ENCODE measurements at regions not wholly inside any gene's neighbourhood (a gene's known extent, or its start where the extent isn't known, plus 50 kb on each side); places are given as distances from the start of the nearest gene placed in this dataset.
"Not testable (repeated sequence)": the region's sequence is repeated elsewhere in the genome, so short reads cannot be mapped to it uniquely, and the experiment has no call there.

DNA sequence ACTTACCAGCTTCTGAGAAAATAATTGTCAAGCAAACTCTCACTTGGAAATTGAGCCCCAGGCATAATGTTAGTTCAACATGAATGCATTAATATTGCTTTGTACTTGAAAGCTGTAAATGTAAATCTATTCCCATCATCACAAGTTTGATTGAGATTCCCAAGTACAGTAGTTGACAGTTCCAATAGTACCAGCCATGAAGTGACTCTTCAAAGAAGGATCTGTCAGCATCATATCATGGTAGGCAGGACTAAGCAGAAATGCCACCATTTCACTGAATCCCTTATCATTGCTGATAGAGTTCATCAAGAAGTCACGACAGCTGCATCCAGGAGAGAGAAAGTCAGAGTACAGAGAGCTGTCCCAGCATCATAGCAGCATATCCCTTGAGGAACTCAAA lies 348.7 kb downstream of the OMA1 start:
- no peaks in the 10 kb centered on the region for H3K9me3 Mint-ChIP-seq
- no peak overlapping the region for H3K4me3 Mint-ChIP-seq
- no peak overlapping the region for H3K27ac Mint-ChIP-seq
- H3K36me3 Mint-ChIP-seq, result no peaks in the 10 kb centered on the region
- peaks cover 9% of the 10 kb centered on the region for H3K4me1 Mint-ChIP-seq (ENCODE audit: unreplicated experiment)
- TF ChIP-seq, protein P1, sequence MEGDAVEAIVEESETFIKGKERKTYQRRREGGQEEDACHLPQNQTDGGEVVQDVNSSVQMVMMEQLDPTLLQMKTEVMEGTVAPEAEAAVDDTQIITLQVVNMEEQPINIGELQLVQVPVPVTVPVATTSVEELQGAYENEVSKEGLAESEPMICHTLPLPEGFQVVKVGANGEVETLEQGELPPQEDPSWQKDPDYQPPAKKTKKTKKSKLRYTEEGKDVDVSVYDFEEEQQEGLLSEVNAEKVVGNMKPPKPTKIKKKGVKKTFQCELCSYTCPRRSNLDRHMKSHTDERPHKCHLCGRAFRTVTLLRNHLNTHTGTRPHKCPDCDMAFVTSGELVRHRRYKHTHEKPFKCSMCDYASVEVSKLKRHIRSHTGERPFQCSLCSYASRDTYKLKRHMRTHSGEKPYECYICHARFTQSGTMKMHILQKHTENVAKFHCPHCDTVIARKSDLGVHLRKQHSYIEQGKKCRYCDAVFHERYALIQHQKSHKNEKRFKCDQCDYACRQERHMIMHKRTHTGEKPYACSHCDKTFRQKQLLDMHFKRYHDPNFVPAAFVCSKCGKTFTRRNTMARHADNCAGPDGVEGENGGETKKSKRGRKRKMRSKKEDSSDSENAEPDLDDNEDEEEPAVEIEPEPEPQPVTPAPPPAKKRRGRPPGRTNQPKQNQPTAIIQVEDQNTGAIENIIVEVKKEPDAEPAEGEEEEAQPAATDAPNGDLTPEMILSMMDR (conservative IDR thresholded peaks at IDR 0.05), result no peak
- no peaks in the 10 kb centered on the region for H3K27me3 Mint-ChIP-seq
- no peak for DNase-seq (ENCODE audit: extremely low spot score, unreplicated experiment)

DNA sequence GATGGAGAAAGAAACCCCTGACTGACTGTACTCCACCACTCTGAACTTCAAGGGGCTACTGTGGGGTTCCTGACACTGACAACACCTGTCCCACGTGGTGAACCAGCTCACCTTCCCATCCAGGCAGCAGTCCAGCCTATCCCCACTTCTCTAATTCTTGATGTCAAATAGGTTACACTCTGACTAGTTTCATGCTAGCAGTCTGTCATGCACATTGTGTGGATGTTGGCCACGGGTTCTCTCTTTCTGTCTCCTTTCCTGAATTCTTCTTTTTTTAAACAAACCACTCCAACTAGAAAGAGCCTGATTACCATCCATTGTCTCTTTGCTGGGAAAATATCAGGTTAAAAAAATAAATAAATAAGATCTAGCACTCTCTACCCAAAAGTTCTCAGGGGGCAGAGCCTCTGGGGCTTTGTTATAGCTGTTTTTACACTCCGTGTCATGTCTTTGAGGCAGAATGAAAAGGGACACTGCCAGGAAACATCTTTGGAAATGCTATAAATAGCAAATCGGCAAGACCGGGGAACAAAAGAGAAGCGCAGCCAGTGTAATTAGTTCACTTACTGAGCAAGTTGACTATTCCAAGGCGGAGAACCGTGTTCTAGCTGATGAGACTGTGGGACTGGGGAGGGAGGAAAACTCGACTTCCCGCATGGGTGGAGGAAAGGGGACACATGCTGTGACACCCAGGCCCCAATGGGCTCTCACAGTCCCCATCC lies 356.1 kb downstream of the OMA1 start:
- H3K27ac Mint-ChIP-seq, result no peak overlapping the region
- H3K4me1 Mint-ChIP-seq (ENCODE audit: unreplicated experiment), result no peaks in the 10 kb centered on the region
- H3K27me3 Mint-ChIP-seq, result no peaks in the 10 kb centered on the region

DNA sequence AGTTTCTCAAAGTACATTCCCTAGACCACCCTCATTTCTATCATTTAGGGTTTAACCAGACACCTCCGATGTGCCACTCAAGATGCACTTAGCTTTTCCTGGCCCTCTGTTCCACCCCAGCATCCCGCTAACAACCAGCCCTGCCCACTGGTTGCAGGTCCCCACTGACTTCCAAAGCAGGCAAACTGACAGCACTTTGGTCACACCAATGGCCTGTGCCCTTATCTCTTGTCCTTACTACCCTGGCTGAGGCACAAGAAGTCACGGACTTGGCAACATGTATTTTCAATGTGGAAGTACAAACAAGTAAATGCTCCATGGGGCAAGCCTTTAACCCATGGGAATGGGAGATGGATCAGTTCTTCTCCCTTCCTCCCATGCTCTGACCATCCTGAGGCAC lies 357.1 kb downstream of the OMA1 start:
- no peaks in the 10 kb centered on the region for H3K36me3 Mint-ChIP-seq
- no peaks in the 10 kb centered on the region for H3K4me1 Mint-ChIP-seq (ENCODE audit: unreplicated experiment)
- no peaks in the 10 kb centered on the region for H3K9me3 Mint-ChIP-seq
- TF ChIP-seq, protein P1 (conservative IDR thresholded peaks at IDR 0.05), result no peak
- no peak overlapping the region for H3K27ac Mint-ChIP-seq
- no peak overlapping the region for H3K4me3 Mint-ChIP-seq
- H3K27me3 Mint-ChIP-seq, result no peaks in the 10 kb centered on the region
- no peak for DNase-seq (ENCODE audit: extremely low spot score, unreplicated experiment)

More for the DNA sequence above, 356.1 kb downstream of the OMA1 start:
- TF ChIP-seq, protein P1 (conservative IDR thresholded peaks at IDR 0.05), result no peak
- Mint-ChIP-seq H3K4me3 (no peak overlapping the region), H3K9me3 (no peaks in the 10 kb centered on the region), H3K36me3 (no peaks in the 10 kb centered on the region)
- no peak for DNase-seq (ENCODE audit: extremely low spot score, unreplicated experiment)

DNA sequence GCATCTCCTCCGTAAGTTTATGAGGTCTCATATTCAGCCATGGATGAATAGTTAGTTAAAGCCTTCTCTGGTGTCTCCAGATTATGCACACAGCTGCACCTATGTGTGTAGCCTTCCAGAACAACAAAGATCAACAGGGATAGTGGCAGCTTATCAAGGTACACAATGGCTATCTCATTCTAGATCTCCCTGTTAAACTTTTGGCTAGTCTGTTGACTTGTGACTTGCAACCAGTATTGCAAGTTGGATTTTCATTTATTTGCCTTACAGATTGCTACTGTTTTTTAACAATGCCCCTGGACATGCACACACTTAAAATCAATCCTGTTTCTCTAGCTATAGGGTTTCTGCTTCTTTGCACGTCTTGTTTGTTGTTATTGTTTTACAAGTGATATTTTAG lies 363.2 kb downstream of the OMA1 start:
- Mint-ChIP-seq H3K36me3 (no peaks in the 10 kb centered on the region), H3K27me3 (no peaks in the 10 kb centered on the region), H3K4me3 (no peak overlapping the region)

DNA sequence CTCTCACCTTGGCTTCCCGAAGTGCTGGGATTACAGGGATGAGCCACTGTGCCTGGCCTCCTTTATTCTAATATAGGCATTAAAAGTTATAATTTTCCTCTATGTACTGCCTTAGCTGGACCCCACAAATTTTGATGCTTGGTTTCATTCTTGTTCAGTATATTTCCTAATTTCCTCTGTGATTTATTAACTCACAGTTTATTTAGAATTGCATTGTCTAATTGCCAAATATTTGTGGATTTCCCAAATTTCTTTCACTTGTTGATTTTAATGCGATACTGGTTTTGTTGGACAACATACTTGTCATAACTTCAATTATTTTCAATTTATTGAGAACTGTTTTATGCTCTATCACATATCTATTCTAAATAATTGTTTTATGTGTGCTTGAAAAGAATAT lies 366.0 kb downstream of the OMA1 start:
- H3K4me1 Mint-ChIP-seq (ENCODE audit: unreplicated experiment), result no peaks in the 10 kb centered on the region
- H3K4me3 Mint-ChIP-seq, result no peak overlapping the region
- H3K9me3 Mint-ChIP-seq, result no peaks in the 10 kb centered on the region
- no peaks in the 10 kb centered on the region for H3K27me3 Mint-ChIP-seq
- no peaks in the 10 kb centered on the region for H3K36me3 Mint-ChIP-seq
- no peak overlapping the region for H3K27ac Mint-ChIP-seq
- DNase-seq (ENCODE audit: extremely low spot score, unreplicated experiment), result no peak
- TF ChIP-seq, protein P1 (conservative IDR thresholded peaks at IDR 0.05), result no peak

More for the DNA sequence above, 363.2 kb downstream of the OMA1 start:
- no peaks in the 10 kb centered on the region for H3K9me3 Mint-ChIP-seq
- H3K27ac Mint-ChIP-seq, result no peak overlapping the region
- no peak for DNase-seq (ENCODE audit: extremely low spot score, unreplicated experiment)
- TF ChIP-seq, protein P1 (conservative IDR thresholded peaks at IDR 0.05), result no peak
- no peaks in the 10 kb centered on the region for H3K4me1 Mint-ChIP-seq (ENCODE audit: unreplicated experiment)

DNA sequence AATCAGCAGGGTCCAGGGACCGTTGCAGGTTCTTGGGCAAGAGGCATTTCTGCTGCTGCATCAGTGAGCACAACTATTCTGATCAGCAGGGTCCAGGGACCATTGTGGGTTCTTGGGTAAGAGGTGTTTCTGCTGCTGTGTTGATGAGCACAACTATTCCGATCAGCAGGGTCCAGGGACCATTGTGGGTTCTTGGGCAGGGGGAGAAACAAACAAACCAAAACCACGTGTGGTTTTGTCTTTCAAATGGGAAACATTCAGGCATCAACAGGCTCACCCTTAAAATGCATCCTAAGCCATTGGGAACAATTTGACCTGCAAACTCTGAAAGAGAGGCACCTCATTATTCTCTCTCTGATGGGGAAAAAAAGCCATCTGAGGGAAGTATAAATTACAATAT lies 377.4 kb downstream of the OMA1 start:
- H3K9me3 Mint-ChIP-seq, result peaks cover 11% of the 10 kb centered on the region
- H3K27ac Mint-ChIP-seq; DNase-seq (ENCODE audit: extremely low spot score, unreplicated experiment); H3K4me3 Mint-ChIP-seq; H3K4me1 Mint-ChIP-seq (ENCODE audit: unreplicated experiment); H3K36me3 Mint-ChIP-seq; H3K27me3 Mint-ChIP-seq: not testable (repeated sequence)

DNA sequence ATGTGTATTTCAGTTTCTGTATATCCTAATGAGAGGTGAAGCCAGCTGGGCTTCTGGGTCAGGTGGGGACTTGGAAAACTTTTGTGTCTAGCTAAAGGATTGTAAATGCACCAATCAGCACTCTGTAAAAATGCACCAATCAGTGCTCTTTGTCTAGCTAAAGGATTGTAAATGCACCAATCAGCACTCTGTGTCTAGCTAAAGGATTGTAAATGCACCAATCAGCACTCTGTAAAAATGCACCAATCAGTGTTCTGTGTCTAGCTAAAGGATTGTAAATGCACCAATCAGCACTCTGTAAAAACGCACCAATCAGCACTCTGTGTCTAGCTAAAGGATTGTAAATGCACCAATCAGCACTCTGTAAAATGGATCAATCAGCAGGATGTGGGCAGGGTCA lies 379.4 kb downstream of the OMA1 start:
- not testable (repeated sequence) for DNase-seq (ENCODE audit: extremely low spot score, unreplicated experiment); H3K27ac Mint-ChIP-seq; H3K9me3 Mint-ChIP-seq; H3K4me1 Mint-ChIP-seq (ENCODE audit: unreplicated experiment); H3K36me3 Mint-ChIP-seq; H3K4me3 Mint-ChIP-seq; H3K27me3 Mint-ChIP-seq
